GM23338 (cell line): ENCODE measurements at regions not wholly inside any gene's neighbourhood (a gene's known extent, or its start where the extent isn't known, plus 50 kb on each side); places are given as distances from the start of the nearest gene placed in this dataset.

ENCODE experiments used
- ATAC-seq: fragments of 200-7000 bp; cut with Tn5 transposase; 3 replicates; pipeline ENCODE4 v1.9.1; 2020
- DNase-seq: peaks from one replicate; pipeline ENCODE4 v3.0.0-alpha.2; 2015; ENCODE audit warnings: low spot score
- H2AFZ ChIP-seq: fragments of 200-600 bp; sonication (generic); 2 replicates; pipeline ENCODE4 v1.8.0; 2016; ENCODE audit warnings: antibody characterized with exemption, mild to moderate bottlenecking, moderate library complexity
- H3F3A ChIP-seq: fragments of 200-600 bp; sonication (generic); replicated peaks from 2 replicates; pipeline ENCODE4 v1.8.0; 2017; ENCODE audit warnings: antibody characterized with exemption, mixed run types, low read depth
- H3K27ac ChIP-seq: fragments of 200-600 bp; sonication (generic); 2 replicates; pipeline ENCODE4 v1.6.1; 2016; ENCODE audit warnings: low read depth
- H3K27me3 ChIP-seq: fragments of 200-600 bp; sonication (generic); 2 replicates; pipeline ENCODE4 v1.8.0; 2016; ENCODE audit warnings: mild to moderate bottlenecking, mixed run types, moderate library complexity; ENCODE audit not compliant: insufficient read depth
- H3K36me3 ChIP-seq: fragments of 200-600 bp; sonication (generic); 2 replicates; pipeline ENCODE4 v1.8.0; 2016; ENCODE audit warnings: mild to moderate bottlenecking; ENCODE audit not compliant: insufficient read depth
- H3K4me1 ChIP-seq: fragments of 200-600 bp; sonication (generic); 2 replicates; pipeline ENCODE4 v1.8.0; 2016; ENCODE audit warnings: mild to moderate bottlenecking, moderate library complexity; ENCODE audit not compliant: insufficient read depth
- H3K4me2 ChIP-seq: fragments of 200-600 bp; sonication (generic); 2 replicates; pipeline ENCODE4 v1.7.1; 2017; ENCODE audit warnings: mixed run types
- H3K4me3 ChIP-seq: fragments of 200-600 bp; sonication (generic); 2 replicates; pipeline ENCODE4 v1.6.1; 2016; ENCODE audit warnings: mixed run types
- H3K79me2 ChIP-seq: fragments of 200-600 bp; sonication (generic); replicated peaks from 2 replicates; pipeline ENCODE4 v1.8.0; 2017; ENCODE audit warnings: mild to moderate bottlenecking; ENCODE audit not compliant: insufficient read depth
- H3K9me2 ChIP-seq: fragments of 200-600 bp; sonication (generic); 2 replicates; pipeline ENCODE4 v1.8.0; 2017; ENCODE audit not compliant: insufficient read depth
- H4K20me1 ChIP-seq: fragments of 200-600 bp; sonication (generic); replicated peaks from 2 replicates; pipeline ENCODE4 v1.8.0; 2017; ENCODE audit warnings: mild to moderate bottlenecking; ENCODE audit not compliant: insufficient read depth
- H3K27ac Mint-ChIP-seq: 2 replicates; pipeline ENCODE4 v1.8.0; 2020; ENCODE audit warnings: inconsistent platforms, mild to moderate bottlenecking, moderate library complexity, mixed read lengths
- H3K27me3 Mint-ChIP-seq: 3 replicates; pipeline ENCODE4 v1.8.0; 2022; ENCODE audit warnings: low read depth, mild to moderate bottlenecking, moderate library complexity, mixed read lengths, inconsistent platforms; ENCODE audit not compliant: insufficient read depth, poor library complexity
- H3K36me3 Mint-ChIP-seq: 3 replicates; pipeline ENCODE4 v1.8.0; 2021; ENCODE audit warnings: low read depth, mild to moderate bottlenecking, inconsistent platforms, moderate library complexity, mixed read lengths
- H3K4me1 Mint-ChIP-seq: 3 replicates; pipeline ENCODE4 v1.8.0; 2020; ENCODE audit warnings: mild to moderate bottlenecking, inconsistent platforms, mixed read lengths
- H3K4me3 Mint-ChIP-seq: 3 replicates; pipeline ENCODE4 v1.8.0; 2021; ENCODE audit warnings: moderate library complexity, mild to moderate bottlenecking, inconsistent platforms, mixed read lengths
- H3K9me3 Mint-ChIP-seq: 3 replicates; pipeline ENCODE4 v1.8.0; 2020; ENCODE audit warnings: moderate library complexity, mild to moderate bottlenecking, inconsistent platforms, mixed read lengths
- CREB1 ChIP-seq: fragments of 250-450 bp; sonication (Bioruptor Pico); IDR thresholded peaks from 2 replicates; pipeline ENCODE4 v1.5.0; 2020; ENCODE audit warnings: low read depth, mild to moderate bottlenecking, moderate library complexity
- CTCF ChIP-seq, 2 experiments: fragments of 200-600 bp in 1 of 2; sonication (generic) in 1 of 2; conservative IDR thresholded peaks; 2 replicates each; pipeline versions ENCODE4 v1.5.1 to v1.6.1; 2016 to 2017; ENCODE audit warnings: antibody characterized with exemption in 2 of 2, low read depth in 2 of 2, mild to moderate bottlenecking in 2 of 2, moderate library complexity in 1 of 2
- ETS1 ChIP-seq: IDR thresholded peaks from 2 replicates; pipeline ENCODE4 v1.6.1; 2016; ENCODE audit warnings: antibody characterized with exemption
- EZH2 ChIP-seq: fragments of 200-600 bp; sonication (generic); IDR thresholded peaks from one replicate; pipeline ENCODE4 v1.8.0; 2017; ENCODE audit warnings: antibody characterized with exemption, mild to moderate bottlenecking, low read depth; ENCODE audit not compliant: unreplicated experiment
- EZH2phosphoT487 ChIP-seq: fragments of 200-600 bp; sonication (generic); IDR thresholded peaks from one replicate; pipeline ENCODE4 v1.8.1; 2018; ENCODE audit warnings: antibody characterized with exemption; ENCODE audit not compliant: unreplicated experiment
- JUNB ChIP-seq: IDR thresholded peaks from one replicate; pipeline ENCODE4 v1.6.1; 2016; ENCODE audit warnings: antibody characterized with exemption; ENCODE audit not compliant: unreplicated experiment
- NANOG ChIP-seq: IDR thresholded peaks from 2 replicates; pipeline ENCODE4 v1.6.1; 2016; ENCODE audit warnings: antibody characterized with exemption, borderline replicate concordance
- POLR2AphosphoS5 ChIP-seq: IDR thresholded peaks from 2 replicates; pipeline ENCODE4 v1.6.1; 2016; ENCODE audit warnings: antibody characterized with exemption, low read depth
- REST ChIP-seq: IDR thresholded peaks from one replicate; pipeline ENCODE4 v1.6.1; 2018; ENCODE audit warnings: antibody characterized with exemption; ENCODE audit not compliant: unreplicated experiment
- STAT1 ChIP-seq: IDR thresholded peaks from one replicate; pipeline ENCODE4 v1.6.1; 2016; ENCODE audit warnings: antibody characterized with exemption; ENCODE audit not compliant: unreplicated experiment
- ZNF114 ChIP-seq: fragments of 250-450 bp; sonication (Bioruptor Pico); IDR thresholded peaks from 2 replicates; pipeline ENCODE4 v1.5.0; 2020; ENCODE audit warnings: mild to moderate bottlenecking, moderate library complexity
- ZNF331 ChIP-seq: fragments of 250-450 bp; sonication (Bioruptor Pico); IDR thresholded peaks from 2 replicates; pipeline ENCODE4 v1.5.0; 2020; ENCODE audit warnings: low read depth, mild to moderate bottlenecking, moderate library complexity
- ZNF462 ChIP-seq: fragments of 250-450 bp; sonication (Bioruptor Pico); IDR thresholded peaks from 2 replicates; pipeline ENCODE4 v1.5.0; 2020; ENCODE audit warnings: mild to moderate bottlenecking, moderate library complexity

GRCh38 chr5:96072138-96072790 lies 110.6 kb upstream of the ELL2 start:
- no peaks in the 10 kb centered on the region for H3K27me3 ChIP-seq
- TF ChIP-seq JUNB (no peak), ZNF114 (CRISPR knock-in tag) (no peak), STAT1 (no peak), REST (no peak), CREB1 (CRISPR knock-in tag) (no peak), NANOG (no peak), EZH2 (no peak), POLR2AphosphoS5 (no peak), ETS1 (no peak), CTCF (conservative IDR thresholded peaks at IDR 0.05; ENCODE audit: low read depth in 2 of 2) (no peak), EZH2phosphoT487 (no peak), ZNF331 (no peak), ZNF462 (CRISPR knock-in tag) (no peak)
- Mint-ChIP-seq H3K4me3 (no peak overlapping the region), H3K9me3 (no peaks in the 10 kb centered on the region), H3K27me3 (no peaks in the 10 kb centered on the region), H3K36me3 (no peaks in the 10 kb centered on the region), H3K4me1 (peaks cover 7% of the 10 kb centered on the region; the same call in 1 of the 3 replicates), H3K27ac (no peak overlapping the region)
- no peak overlapping the region for H3K27ac ChIP-seq
- no peak for ATAC-seq
- no peaks in the 10 kb centered on the region for H3F3A ChIP-seq
- no peak overlapping the region for H3K4me2 ChIP-seq
- peaks cover 7% of the 10 kb centered on the region; the same call in 1 of the 2 replicates for H3K9me2 ChIP-seq
- H2AFZ ChIP-seq: no peak overlapping the region
- no peaks in the 10 kb centered on the region for H4K20me1 ChIP-seq
- H3K4me1 ChIP-seq: no peaks in the 10 kb centered on the region; the same call in 1 of the 2 replicates
- DNase-seq: no peak
- no peak overlapping the region for H3K4me3 ChIP-seq
- H3K36me3 ChIP-seq: no peaks in the 10 kb centered on the region; the same call in 1 of the 2 replicates
- no peaks in the 10 kb centered on the region for H3K79me2 ChIP-seq
